NCI-H146 (cell line): ENCODE measurements at regions not wholly inside any gene's neighbourhood (a gene's known extent, or its start where the extent isn't known, plus 50 kb on each side); places are given as distances from the start of the nearest gene placed in this dataset.

Experiments used
- DNase-seq: peaks from one replicate; lab custom pipeline; 2025; lab: John Stamatoyannopoulos, UW

- peak; percentile 18 for DNase-seq
Measured at GRCh38 chr22:49481659-49482399, 345.8 kb downstream of the BRD1 start.

GRCh38 chr22:49480896-49481658, 346.6 kb downstream of the BRD1 start:
- DNase-seq, result no peak

GRCh38 chr22:49480331-49480730, 347.3 kb downstream of the BRD1 start:
- no peak for DNase-seq

GRCh38 chr22:49479566-49479965, 348.1 kb downstream of the BRD1 start:
- no peak for DNase-seq

- DNase-seq, result no peak
Measured at GRCh38 chr22:49476800-49477400, 350.8 kb downstream of the BRD1 start.

GRCh38 chr22:49476176-49476575, 351.5 kb downstream of the BRD1 start:
- DNase-seq, result peak; percentile 81

GRCh38 chr22:49475253-49475652, 352.4 kb downstream of the BRD1 start:
- DNase-seq, result no peak

- no peak for DNase-seq
Measured at GRCh38 chr22:49473286-49473685, 354.4 kb downstream of the BRD1 start.

- DNase-seq, result no peak
Measured at GRCh38 chr22:49470741-49471503, 356.8 kb downstream of the BRD1 start.

- no peak for DNase-seq
Measured at GRCh38 chr22:49469896-49470740, 357.6 kb downstream of the BRD1 start.

GRCh38 chr22:49468487-49469198, 359.0 kb downstream of the BRD1 start:
- DNase-seq, result no peak

- DNase-seq, result no peak
Measured at GRCh38 chr22:49466878-49467595, 360.6 kb downstream of the BRD1 start.

GRCh38 chr22:49464037-49464436, 363.6 kb downstream of the BRD1 start:
- DNase-seq, result no peak

- no peak for DNase-seq
Measured at GRCh38 chr22:49462795-49463194, 364.9 kb downstream of the BRD1 start.

- DNase-seq, result no peak
Measured at GRCh38 chr22:49462291-49462690, 365.4 kb downstream of the BRD1 start.

GRCh38 chr22:49461674-49462073, 366.0 kb downstream of the BRD1 start:
- DNase-seq, result no peak

- no peak for DNase-seq
Measured at GRCh38 chr22:49460592-49461281, 366.9 kb downstream of the BRD1 start.

GRCh38 chr22:49460091-49460490, 367.6 kb downstream of the BRD1 start:
- no peak for DNase-seq

GRCh38 chr22:49458708-49459099, 369.0 kb downstream of the BRD1 start:
- DNase-seq, result no peak
